BLaER1 treated with 17β-estradiol and CSF1 and Interleukin-3, amounts not matched to agents 10 nM and 100 nM (cell line): ENCODE measurements at regions not wholly inside any gene's neighbourhood (a gene's known extent, or its start where the extent isn't known, plus 50 kb on each side); places are given as distances from the start of the nearest gene placed in this dataset.
A peak's percentile ranks its signal among the peaks of the same experiment; 100 is the strongest.
"Not testable (repeated sequence)": the region's sequence is repeated elsewhere in the genome, so short reads cannot be mapped to it uniquely, and the experiment has no call there.

ENCODE experiments used
- H3K27ac ChIP-seq, 11 experiments: shearing (Covaris generic); formaldehyde crosslinking; 2 replicates each; pipeline ENCODE4 v1.8.1; 2022
- H3K27me3 ChIP-seq, 11 experiments: shearing (Covaris generic); formaldehyde crosslinking; 2 replicates each; pipeline ENCODE4 v1.8.1; 2022
- H3K36me3 ChIP-seq, 11 experiments: shearing (Covaris generic); formaldehyde crosslinking; 2 replicates each; pipeline ENCODE4 v1.8.1; 2022
- H3K4me1 ChIP-seq, 10 experiments: shearing (Covaris generic); formaldehyde crosslinking; 2 replicates each; pipeline ENCODE4 v1.8.1; 2022
- H3K4me2 ChIP-seq, 11 experiments: shearing (Covaris generic); formaldehyde crosslinking; 2 replicates each; pipeline ENCODE4 v1.8.1; 2022
- H3K4me3 ChIP-seq, 10 experiments: shearing (Covaris generic); formaldehyde crosslinking; 2 replicates each; pipeline ENCODE4 v1.8.1; 2022
- H3K9ac ChIP-seq, 11 experiments: shearing (Covaris generic); formaldehyde crosslinking; 2 replicates each; pipeline ENCODE4 v1.8.1; 2022
- H3K9me3 ChIP-seq, 11 experiments: shearing (Covaris generic); formaldehyde crosslinking; replicated peaks in 1 of 11; 2 replicates each; pipeline ENCODE4 v1.8.1; 2022
- H4K20me1 ChIP-seq, 11 experiments: shearing (Covaris generic); formaldehyde crosslinking; 2 replicates each; pipeline ENCODE4 v1.8.1; 2022
- Cebpa-rat ChIP-seq, 11 experiments: shearing (Covaris generic); IDR thresholded peaks; 2 replicates each; pipeline ENCODE4 v1.8.1; 2022

- Histone ChIP-seq H3K4me1 (no peaks in the 10 kb centered on the region), H3K4me3 (no peak overlapping the region), H3K4me2 (no peak overlapping the region), H3K9me3 (no peaks in the 10 kb centered on the region), H3K27ac (no peak overlapping the region), H3K36me3 (no peaks in the 10 kb centered on the region), H3K27me3 (no peaks in the 10 kb centered on the region), H4K20me1 (no peaks in the 10 kb centered on the region), H3K9ac (no peak overlapping the region)
- no peak for TF ChIP-seq Cebpa-rat (IDR thresholded peaks at IDR 0.05)
These were observed 115.9 kb downstream of the KIF4B start for GRCh38 chr5:155129513-155129880.

- Histone ChIP-seq H4K20me1 (no peaks in the 10 kb centered on the region), H3K9ac (no peak overlapping the region), H3K27ac (no peak overlapping the region), H3K4me1 (no peaks in the 10 kb centered on the region), H3K4me2 (no peak overlapping the region), H3K9me3 (no peaks in the 10 kb centered on the region), H3K27me3 (no peaks in the 10 kb centered on the region), H3K4me3 (no peak overlapping the region), H3K36me3 (no peaks in the 10 kb centered on the region)
- no peak for TF ChIP-seq Cebpa-rat (IDR thresholded peaks at IDR 0.05)
These were observed 120.6 kb downstream of the KIF4B start for GRCh38 chr5:155134130-155134529.

GRCh38 chr5:155136216-155136850, 122.8 kb downstream of the KIF4B start:
- H4K20me1 ChIP-seq = no peaks in the 10 kb centered on the region
- no peaks in the 10 kb centered on the region for H3K36me3 ChIP-seq
- no peaks in the 10 kb centered on the region for H3K4me1 ChIP-seq
- no peak overlapping the region for H3K4me2 ChIP-seq
- TF ChIP-seq Cebpa-rat (IDR thresholded peaks at IDR 0.05) = no peak
- no peaks in the 10 kb centered on the region for H3K27me3 ChIP-seq
- H3K27ac ChIP-seq = no peak overlapping the region
- no peak overlapping the region for H3K9ac ChIP-seq
- H3K9me3 ChIP-seq = no peaks in the 10 kb centered on the region
- no peak overlapping the region for H3K4me3 ChIP-seq

- H3K9me3 ChIP-seq = no peaks in the 10 kb centered on the region
- H3K36me3 ChIP-seq = no peaks in the 10 kb centered on the region
- H3K9ac ChIP-seq = no peak overlapping the region
These were observed 124.1 kb downstream of the KIF4B start for GRCh38 chr5:155137683-155138082.

DNA sequence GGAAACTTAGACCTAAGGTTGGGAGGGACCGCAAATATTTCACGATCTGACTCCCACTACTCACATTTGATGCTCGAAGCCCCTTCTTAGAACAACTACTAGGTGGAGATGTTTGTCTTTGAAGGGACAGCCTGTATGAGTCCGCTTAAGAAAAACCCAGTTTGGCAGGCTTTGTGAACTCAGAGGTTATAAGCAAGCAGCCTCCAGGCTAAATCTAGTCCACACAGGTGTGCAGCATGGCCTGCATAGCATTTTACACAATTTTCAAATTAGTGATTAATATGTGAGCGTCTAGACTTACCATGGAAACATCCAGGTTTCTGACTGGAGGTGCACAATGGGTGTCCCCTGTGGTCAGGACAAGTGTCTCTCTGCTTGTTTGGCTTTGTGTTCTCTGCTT, 127.1 kb downstream of the KIF4B start:
- no peak for TF ChIP-seq Cebpa-rat (IDR thresholded peaks at IDR 0.05)
- H3K4me3 ChIP-seq = no peak overlapping the region
- no peak overlapping the region for H3K27ac ChIP-seq
- no peaks in the 10 kb centered on the region for H3K27me3 ChIP-seq
- H3K36me3 ChIP-seq = no peaks in the 10 kb centered on the region
- no peaks in the 10 kb centered on the region for H4K20me1 ChIP-seq
- H3K4me1 ChIP-seq = no peaks in the 10 kb centered on the region
- no peaks in the 10 kb centered on the region for H3K9me3 ChIP-seq
- H3K4me2 ChIP-seq = no peak overlapping the region
- H3K9ac ChIP-seq = no peak overlapping the region

More at GRCh38 chr5:155137683-155138082, 124.1 kb downstream of the KIF4B start:
- H3K27ac ChIP-seq = no peak overlapping the region
- H3K4me2 ChIP-seq = no peak overlapping the region
- H3K4me1 ChIP-seq = no peaks in the 10 kb centered on the region
- TF ChIP-seq Cebpa-rat (IDR thresholded peaks at IDR 0.05) = no peak
- H3K4me3 ChIP-seq = no peak overlapping the region
- no peaks in the 10 kb centered on the region for H4K20me1 ChIP-seq
- no peaks in the 10 kb centered on the region for H3K27me3 ChIP-seq

DNA sequence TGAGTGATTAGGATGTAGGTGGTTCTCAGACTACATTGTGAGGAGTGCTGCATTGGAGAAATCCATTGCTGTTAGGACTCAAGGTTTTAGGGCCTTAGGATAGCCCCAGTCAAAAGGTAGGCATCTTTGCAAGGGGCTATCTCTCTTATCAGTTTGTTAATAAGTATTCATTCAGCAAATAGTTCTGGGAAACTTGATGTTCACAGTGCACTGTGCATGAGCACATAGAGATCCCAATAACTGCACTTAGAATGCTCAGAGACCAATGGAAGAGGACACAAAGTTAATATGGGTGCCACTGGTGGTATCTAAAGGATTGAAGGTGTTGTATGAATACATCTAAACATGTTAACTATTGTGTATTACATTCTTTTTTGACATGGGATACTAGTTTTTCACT, 131.4 kb downstream of the KIF4B start:
- H3K4me1 ChIP-seq = peaks cover 2 to 15% (median 9%) of the 10 kb centered on the region in 10 experiments
- H3K4me2 ChIP-seq = no peak overlapping the region
- H3K27ac ChIP-seq = no peak overlapping the region
- H4K20me1 ChIP-seq = no peaks in the 10 kb centered on the region
- H3K9me3 ChIP-seq = peaks cover 0 to under 1% (median 0%) of the 10 kb centered on the region in 11 experiments; a peak in 1 of 22 replicates
- H3K4me3 ChIP-seq = no peak overlapping the region
- H3K27me3 ChIP-seq = no peaks in the 10 kb centered on the region
- H3K36me3 ChIP-seq = no peaks in the 10 kb centered on the region
- H3K9ac ChIP-seq = no peak overlapping the region
- TF ChIP-seq Cebpa-rat (IDR thresholded peaks at IDR 0.05) = no peak

DNA sequence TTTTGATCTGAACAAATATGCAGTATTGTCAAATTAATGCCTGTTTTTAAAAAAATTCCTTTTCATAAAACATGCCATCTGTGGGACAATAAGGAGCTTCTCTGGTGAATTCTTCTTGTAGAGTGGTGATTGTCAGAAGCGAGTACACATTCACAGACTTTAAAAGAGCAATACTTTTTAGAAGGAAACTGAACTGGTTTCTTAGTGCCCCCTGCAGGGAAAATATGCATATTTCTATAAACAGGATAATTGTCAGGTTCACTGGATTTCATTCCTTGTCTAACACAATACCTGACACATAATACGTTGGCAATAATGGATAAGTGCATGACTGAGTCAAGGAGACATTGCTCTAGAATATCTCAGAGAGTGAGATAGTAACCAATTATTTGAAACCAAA, 133.7 kb downstream of the KIF4B start:
- no peaks in the 10 kb centered on the region for H3K36me3 ChIP-seq
- H3K27me3 ChIP-seq = no peaks in the 10 kb centered on the region
- no peak overlapping the region for H3K9ac ChIP-seq
- H3K9me3 ChIP-seq = peaks cover 0 to 7% (median 0%) of the 10 kb centered on the region in 11 experiments; a peak in 4 of 22 replicates
- H3K4me3 ChIP-seq = no peak overlapping the region
- TF ChIP-seq Cebpa-rat (IDR thresholded peaks at IDR 0.05) = no peak
- no peak overlapping the region for H3K4me2 ChIP-seq
- H4K20me1 ChIP-seq = no peaks in the 10 kb centered on the region
- H3K4me1 ChIP-seq = peaks cover 7 to 22% (median 15%) of the 10 kb centered on the region in 10 experiments
- H3K27ac ChIP-seq = no peak overlapping the region

DNA sequence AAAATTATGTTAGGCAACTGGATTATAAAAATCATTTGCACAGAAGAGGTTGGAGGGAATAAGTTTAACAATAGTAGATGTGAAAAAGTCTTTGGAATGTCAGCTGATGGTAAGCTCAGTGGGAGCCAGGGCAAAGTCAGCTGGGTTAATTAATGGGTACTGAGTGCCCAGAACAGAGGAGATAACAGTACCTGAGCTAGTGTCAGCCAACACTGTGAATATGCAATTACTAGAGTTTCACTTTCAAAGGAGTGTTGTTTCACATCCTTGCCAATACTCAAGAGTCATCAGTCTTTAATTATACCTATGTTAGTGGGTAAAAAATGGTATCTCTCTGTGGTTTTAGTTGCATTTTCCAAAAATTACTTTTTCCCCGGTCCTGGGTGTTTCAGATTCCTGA, 135.1 kb downstream of the KIF4B start:
- Histone ChIP-seq H3K36me3 (no peaks in the 10 kb centered on the region), H3K4me3 (no peak overlapping the region), H3K9ac (no peak overlapping the region), H3K27me3 (no peaks in the 10 kb centered on the region), H3K4me2 (peak overlapping the region in 3 of 11 experiments; percentile 55 to 69 (median 65); a peak in 3 of 22 replicates), H3K27ac (peak overlapping the region in 2 of 11 experiments; percentile 65 to 71; a peak in 1 of 22 replicates), H3K4me1 (peaks cover 7 to 22% (median 15%) of the 10 kb centered on the region in 10 experiments), H4K20me1 (no peaks in the 10 kb centered on the region), H3K9me3 (peaks cover 0 to 7% (median 0%) of the 10 kb centered on the region in 11 experiments; a peak in 4 of 22 replicates)
- TF ChIP-seq Cebpa-rat (IDR thresholded peaks at IDR 0.05) = no peak

GRCh38 chr5:155150012-155150411, 136.5 kb downstream of the KIF4B start:
- Histone ChIP-seq H3K27ac (peak overlapping the region in 9 of 11 experiments; percentile 15 to 76 (median 62); a peak in 16 of 22 replicates), H3K36me3 (no peaks in the 10 kb centered on the region), H3K9me3 (peaks cover 0 to 7% (median 0%) of the 10 kb centered on the region in 11 experiments; a peak in 4 of 22 replicates), H3K4me1 (peaks cover 7 to 22% (median 15%) of the 10 kb centered on the region in 10 experiments), H4K20me1 (no peaks in the 10 kb centered on the region), H3K4me2 (peak overlapping the region; percentile 49 to 79 (median 65)), H3K4me3 (peak overlapping the region in 1 of 10 experiments; percentile 25; a peak in 1 of 20 replicates), H3K27me3 (no peaks in the 10 kb centered on the region), H3K9ac (0 out of 22 replicates have a peak overlapping the region, but pooled peaks of 2 of the 11 experiments have one; percentile 7 to 14)
- peak in 9 of 11 experiments; percentile 15 to 91 (median 80); a peak in 15 of 22 replicates for TF ChIP-seq Cebpa-rat (IDR thresholded peaks at IDR 0.05)

GRCh38 chr5:155154973-155155372, 141.4 kb downstream of the KIF4B start:
- H3K9ac ChIP-seq = no peak overlapping the region
- no peak overlapping the region for H3K27ac ChIP-seq
- no peaks in the 10 kb centered on the region for H3K36me3 ChIP-seq
- H3K27me3 ChIP-seq = no peaks in the 10 kb centered on the region
- H4K20me1 ChIP-seq = no peaks in the 10 kb centered on the region
- H3K4me3 ChIP-seq = no peak overlapping the region
- H3K4me1 ChIP-seq = peaks cover 5 to 11% (median 6%) of the 10 kb centered on the region in 10 experiments
- peak overlapping the region in 1 of 11 experiments; percentile 19; a peak in 1 of 22 replicates for H3K4me2 ChIP-seq
- TF ChIP-seq Cebpa-rat (IDR thresholded peaks at IDR 0.05) = no peak
- peaks cover 0 to 6% (median 0%) of the 10 kb centered on the region in 11 experiments; a peak in 4 of 22 replicates for H3K9me3 ChIP-seq

DNA sequence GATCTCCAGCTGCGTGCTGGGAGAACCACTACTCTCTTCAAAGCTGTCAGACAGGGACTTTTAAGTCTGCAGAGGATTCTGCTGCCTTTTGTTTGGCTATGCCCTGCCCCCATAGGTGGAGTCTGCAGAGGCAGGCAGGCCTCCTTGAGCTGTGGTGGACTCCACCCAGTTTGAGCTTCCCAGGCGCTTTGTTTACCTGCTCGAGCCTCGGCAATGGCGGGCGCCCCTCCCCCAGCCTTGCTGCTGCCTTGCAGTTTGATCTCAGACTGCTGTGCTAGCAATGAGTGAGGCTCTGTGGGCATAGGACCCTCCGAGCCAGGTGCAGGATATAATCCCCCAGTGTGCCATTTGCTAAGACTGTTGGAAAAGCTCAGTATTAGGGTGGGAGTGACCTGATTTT, 149.5 kb downstream of the KIF4B start:
- H3K9me3 ChIP-seq = peaks cover 16 to 33% (median 23%) of the 10 kb centered on the region in 11 experiments; a peak in 20 of 22 replicates
- H3K27ac ChIP-seq, H3K27me3 ChIP-seq, H3K4me2 ChIP-seq, H3K4me1 ChIP-seq, H3K36me3 ChIP-seq, H4K20me1 ChIP-seq, H3K4me3 ChIP-seq, H3K9ac ChIP-seq: not testable (repeated sequence)
